OCI-LY1 (cell line): ENCODE measurements at regions not wholly inside any gene's neighbourhood (a gene's known extent, or its start where the extent isn't known, plus 50 kb on each side); places are given as distances from the start of the nearest gene placed in this dataset.

Source experiments
- H2AFZ ChIP-seq: fragments of 200-600 bp; sonication (generic), shearing (Covaris generic); 2 replicates; pipeline ENCODE4 v1.6.0; 2014; ENCODE audit warnings: antibody characterized with exemption, mild to moderate bottlenecking, low read length
- H3F3A ChIP-seq: fragments of 200-600 bp; sonication (generic), shearing (Covaris generic); 2 replicates; pipeline ENCODE4 v1.6.0; 2014; ENCODE audit warnings: mild to moderate bottlenecking, antibody characterized with exemption, low read length, moderate library complexity; ENCODE audit not compliant: insufficient read depth
- H3K27ac ChIP-seq: fragments of 200-600 bp; sonication (generic); 2 replicates; pipeline ENCODE4 v1.5.1; 2014; ENCODE audit warnings: low read length, mixed run types, mild to moderate bottlenecking, low read depth; ENCODE audit not compliant: poor library complexity, severe bottlenecking
- H3K27me3 ChIP-seq: fragments of 200-600 bp; sonication (generic); 2 replicates; pipeline ENCODE4 v1.6.0; 2014; ENCODE audit warnings: antibody characterized with exemption, mild to moderate bottlenecking, low read length, moderate library complexity; ENCODE audit not compliant: insufficient read depth
- H3K36me3 ChIP-seq: fragments of 200-600 bp; sonication (generic); 2 replicates; pipeline ENCODE4 v1.6.1; 2014; ENCODE audit warnings: mild to moderate bottlenecking, antibody characterized with exemption, low read length, moderate library complexity, mixed read lengths; ENCODE audit not compliant: insufficient read depth
- H3K4me1 ChIP-seq: fragments of 200-600 bp; sonication (generic); 2 replicates; pipeline ENCODE4 v1.5.1; 2014; ENCODE audit warnings: mild to moderate bottlenecking, low read length, moderate library complexity; ENCODE audit not compliant: insufficient read depth, severe bottlenecking
- H3K4me2 ChIP-seq: fragments of 200-600 bp; sonication (generic), shearing (Covaris generic); 2 replicates; pipeline ENCODE4 v1.6.1; 2014; ENCODE audit warnings: low read length
- H3K4me3 ChIP-seq: fragments of 200-600 bp; sonication (generic); 2 replicates; pipeline ENCODE4 v1.5.1; 2014; ENCODE audit warnings: low read length, low read depth, mild to moderate bottlenecking, mixed read lengths; ENCODE audit not compliant: poor library complexity, severe bottlenecking
- H3K79me2 ChIP-seq: fragments of 200-600 bp; shearing (Covaris generic); 2 replicates; pipeline ENCODE4 v1.6.1; 2016; ENCODE audit warnings: mixed run types, low read length, mixed read lengths; ENCODE audit not compliant: insufficient read depth
- H3K9ac ChIP-seq: fragments of 200-600 bp; sonication (generic), shearing (Covaris generic); 2 replicates; pipeline ENCODE4 v1.6.1; 2014; ENCODE audit warnings: mild to moderate bottlenecking, low read length, mixed read lengths
- H3K9me2 ChIP-seq: fragments of 200-600 bp; sonication (generic), shearing (Covaris generic); 2 replicates; pipeline ENCODE4 v1.6.1; 2014; ENCODE audit warnings: low read depth, mild to moderate bottlenecking, low read length, mixed read lengths
- H3K9me3 ChIP-seq: fragments of 200-600 bp; shearing (Covaris generic); 2 replicates; pipeline ENCODE4 v1.6.1; 2014; ENCODE audit warnings: low read length, mixed read lengths
- H4K20me1 ChIP-seq: fragments of 200-600 bp; sonication (generic), shearing (Covaris generic); 2 replicates; pipeline ENCODE4 v1.6.0; 2016; ENCODE audit warnings: mild to moderate bottlenecking, low read length; ENCODE audit not compliant: insufficient read depth
- EZH2 ChIP-seq: fragments of 200-600 bp; sonication (generic), shearing (Covaris generic); IDR thresholded peaks from 2 replicates; pipeline ENCODE4 v1.8.0; 2017; ENCODE audit warnings: borderline replicate concordance, mixed run types, mild to moderate bottlenecking, antibody characterized with exemption, low read length, moderate library complexity, mixed read lengths
- TF ChIP-seq, protein P1 (sequence below): fragments of 200-600 bp; sonication (generic), shearing (Covaris generic); IDR thresholded peaks from 2 replicates; pipeline ENCODE4 v1.5.1; 2017; ENCODE audit warnings: mild to moderate bottlenecking, antibody characterized with exemption, low read length, moderate library complexity, mixed read lengths

DNA sequence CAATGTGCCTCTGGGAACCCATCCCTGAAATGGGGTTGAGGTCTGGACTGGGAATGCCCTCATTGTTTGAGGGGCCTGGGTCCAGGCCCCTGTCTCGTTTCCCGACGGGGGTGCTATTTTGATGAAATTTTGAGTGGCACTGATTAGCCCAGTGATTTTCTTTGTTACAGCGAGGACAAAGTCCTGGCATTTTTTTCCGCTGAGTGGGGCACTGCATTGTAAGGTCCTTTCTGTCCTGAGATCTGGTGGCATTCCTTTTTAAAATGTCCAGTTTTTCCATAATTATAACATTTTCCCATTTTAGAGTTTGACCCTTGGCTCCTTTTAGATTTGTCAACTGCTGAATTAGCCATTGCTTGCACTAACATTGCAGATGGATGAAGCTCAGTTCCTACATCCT lies 69.7 kb upstream of the INCENP start:
- Histone ChIP-seq H3K9me3 (no peaks in the 10 kb centered on the region), H3K79me2 (no peaks in the 10 kb centered on the region), H3K4me1 (no peaks in the 10 kb centered on the region), H3K4me2 (no peak overlapping the region), H3K4me3 (no peak overlapping the region), H3F3A (no peaks in the 10 kb centered on the region), H3K27me3 (no peaks in the 10 kb centered on the region), H3K9ac (no peak overlapping the region), H4K20me1 (no peaks in the 10 kb centered on the region), H3K27ac (no peak overlapping the region), H3K9me2 (no peaks in the 10 kb centered on the region), H2AFZ (no peak overlapping the region), H3K36me3 (no peaks in the 10 kb centered on the region)
- TF ChIP-seq, protein P1, sequence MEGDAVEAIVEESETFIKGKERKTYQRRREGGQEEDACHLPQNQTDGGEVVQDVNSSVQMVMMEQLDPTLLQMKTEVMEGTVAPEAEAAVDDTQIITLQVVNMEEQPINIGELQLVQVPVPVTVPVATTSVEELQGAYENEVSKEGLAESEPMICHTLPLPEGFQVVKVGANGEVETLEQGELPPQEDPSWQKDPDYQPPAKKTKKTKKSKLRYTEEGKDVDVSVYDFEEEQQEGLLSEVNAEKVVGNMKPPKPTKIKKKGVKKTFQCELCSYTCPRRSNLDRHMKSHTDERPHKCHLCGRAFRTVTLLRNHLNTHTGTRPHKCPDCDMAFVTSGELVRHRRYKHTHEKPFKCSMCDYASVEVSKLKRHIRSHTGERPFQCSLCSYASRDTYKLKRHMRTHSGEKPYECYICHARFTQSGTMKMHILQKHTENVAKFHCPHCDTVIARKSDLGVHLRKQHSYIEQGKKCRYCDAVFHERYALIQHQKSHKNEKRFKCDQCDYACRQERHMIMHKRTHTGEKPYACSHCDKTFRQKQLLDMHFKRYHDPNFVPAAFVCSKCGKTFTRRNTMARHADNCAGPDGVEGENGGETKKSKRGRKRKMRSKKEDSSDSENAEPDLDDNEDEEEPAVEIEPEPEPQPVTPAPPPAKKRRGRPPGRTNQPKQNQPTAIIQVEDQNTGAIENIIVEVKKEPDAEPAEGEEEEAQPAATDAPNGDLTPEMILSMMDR = no peak
- no peak for TF ChIP-seq EZH2

DNA sequence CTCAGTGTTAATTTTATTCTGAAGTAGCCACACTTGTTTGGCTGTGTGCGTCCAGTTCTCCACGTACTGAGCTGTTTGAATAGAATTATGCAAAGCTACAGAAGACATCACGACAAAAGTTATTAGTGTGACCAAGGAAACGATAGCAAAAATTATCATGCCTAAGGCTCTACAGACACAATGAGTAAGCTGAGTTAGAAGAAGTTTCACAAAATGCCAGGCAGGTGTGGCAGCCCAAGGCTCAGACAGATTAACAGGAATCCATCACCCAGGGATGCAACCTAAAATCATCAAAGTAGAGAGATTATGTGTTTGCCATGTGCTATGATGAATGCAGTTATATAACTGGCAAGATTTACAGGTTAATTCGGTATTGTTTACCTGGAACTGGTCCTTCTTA lies 73.1 kb upstream of the INCENP start:
- Histone ChIP-seq H3K9ac (no peak overlapping the region), H3F3A (no peaks in the 10 kb centered on the region)

DNA sequence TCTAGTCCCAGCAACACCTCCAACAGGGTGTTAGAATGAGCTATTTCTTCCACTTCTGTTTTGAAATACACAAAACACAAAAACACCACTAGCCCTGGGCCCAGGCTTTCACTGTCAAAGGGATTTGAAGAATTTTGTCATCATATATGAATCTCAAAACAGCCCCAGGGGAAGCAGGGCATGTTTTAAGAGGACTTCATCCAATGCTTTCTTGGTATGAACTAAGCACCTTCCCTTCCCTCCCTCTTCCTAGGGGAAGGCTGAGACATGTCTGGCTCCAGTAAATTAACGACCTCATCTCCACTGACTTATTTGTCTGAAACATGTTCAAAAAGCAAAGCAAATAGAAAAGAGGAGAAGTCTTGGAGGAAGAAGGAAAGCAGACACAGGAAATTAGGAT lies 75.7 kb upstream of the INCENP start:
- Histone ChIP-seq H3K4me1 (no peaks in the 10 kb centered on the region), H3K27me3 (no peaks in the 10 kb centered on the region), H3K9me3 (no peaks in the 10 kb centered on the region), H3K4me2 (no peak overlapping the region), H2AFZ (no peak overlapping the region), H3K27ac (no peak overlapping the region), H3K9ac (no peak overlapping the region), H3K4me3 (no peak overlapping the region), H3K36me3 (no peaks in the 10 kb centered on the region), H3F3A (no peaks in the 10 kb centered on the region), H4K20me1 (no peaks in the 10 kb centered on the region), H3K79me2 (no peaks in the 10 kb centered on the region), H3K9me2 (no peaks in the 10 kb centered on the region)
- TF ChIP-seq, protein P1 = no peak
- TF ChIP-seq EZH2 = no peak

More for the DNA sequence above, 73.1 kb upstream of the INCENP start:
- Histone ChIP-seq H3K4me2 (no peak overlapping the region), H3K9me3 (no peaks in the 10 kb centered on the region), H3K4me3 (no peak overlapping the region), H2AFZ (no peak overlapping the region), H3K36me3 (no peaks in the 10 kb centered on the region), H3K27ac (no peak overlapping the region), H3K27me3 (no peaks in the 10 kb centered on the region), H4K20me1 (no peaks in the 10 kb centered on the region), H3K79me2 (no peaks in the 10 kb centered on the region), H3K9me2 (no peaks in the 10 kb centered on the region), H3K4me1 (no peaks in the 10 kb centered on the region)
- TF ChIP-seq, protein P1 = no peak
- TF ChIP-seq EZH2 = no peak
